IMR-90 (cell line): ENCODE measurements at regions not wholly inside any gene's neighbourhood (a gene's known extent, or its start where the extent isn't known, plus 50 kb on each side); places are given as distances from the start of the nearest gene placed in this dataset.

ENCODE experiments used
- ATAC-seq: fragments of 200-7000 bp; cut with Tn5 transposase; 2 replicates; pipeline ENCODE4 v1.9.1; 2020; ENCODE audit warnings: low read depth, mild to moderate bottlenecking, moderate library complexity
- BruUV-seq: library from RNA; stranded (reverse); fragments of 400-500 nt; replicated peaks from 2 replicates; lab custom pipeline; 2021; lab: Mats Ljungman, UMichigan
- CTCF ChIA-PET: fragments of 300-600 bp; formaldehyde crosslinking; extraction: SDS; loops from one replicate; lab custom pipeline; 2021; ENCODE audit warnings: antibody characterized with exemption; lab: Yijun Ruan, JAX
- POLR2A ChIA-PET: fragments of 300-600 bp; sonication (Branson Sonifier 250); formaldehyde crosslinking; loops from one replicate; lab custom pipeline; 2022; ENCODE audit warnings: antibody characterized with exemption; ENCODE audit not compliant: unreplicated experiment; lab: Charles Lee
- DNase-seq: peaks from one replicate; pipeline ENCODE4 v3.0.0; 2013
- H2AFZ ChIP-seq: replicated peaks from 2 replicates; pipeline ENCODE3; 2013; ENCODE audit warnings: low read length, mild to moderate bottlenecking; ENCODE audit not compliant: poor library complexity
- H2AK5ac ChIP-seq: 2 replicates; pipeline ENCODE4 v1.6.1; 2013; ENCODE audit warnings: low read depth, low read length, inconsistent platforms
- H2AK9ac ChIP-seq: replicated peaks from 2 replicates; pipeline ENCODE3; 2013; ENCODE audit warnings: mild to moderate bottlenecking, low read depth, low read length, moderate library complexity; ENCODE audit not compliant: poor library complexity
- H2BK120ac ChIP-seq: 2 replicates; pipeline ENCODE4 v1.6.1; 2013; ENCODE audit warnings: low read depth, low read length, inconsistent platforms
- H2BK15ac ChIP-seq: 3 replicates; pipeline ENCODE4 v1.6.1; 2013; ENCODE audit warnings: low read depth, low read length, inconsistent platforms
- H2BK20ac ChIP-seq: 2 replicates; pipeline ENCODE4 v1.6.1; 2013; ENCODE audit warnings: low read depth, mild to moderate bottlenecking, inconsistent platforms, low read length, moderate library complexity
- H2BK5ac ChIP-seq: 2 replicates; pipeline ENCODE4 v1.6.1; 2013; ENCODE audit warnings: mild to moderate bottlenecking, low read depth, low read length, inconsistent platforms; ENCODE audit not compliant: poor library complexity, severe bottlenecking
- H3K14ac ChIP-seq: replicated peaks from 2 replicates; pipeline ENCODE4 v1.6.1; 2013; ENCODE audit warnings: low read depth, low read length, inconsistent platforms
- H3K18ac ChIP-seq: 2 replicates; pipeline ENCODE4 v1.6.1; 2013; ENCODE audit warnings: low read depth, low read length, control low read depth
- H3K23ac ChIP-seq: 2 replicates; pipeline ENCODE4 v1.6.1; 2013; ENCODE audit warnings: low read depth, low read length, inconsistent platforms
- H3K27ac ChIP-seq: 2 replicates; pipeline ENCODE4 v1.5.1; 2013; ENCODE audit warnings: mild to moderate bottlenecking, control low read depth, low read length; ENCODE audit not compliant: insufficient read depth
- H3K27me3 ChIP-seq: 2 replicates; pipeline ENCODE4 v1.6.1; 2013; ENCODE audit warnings: low read length; ENCODE audit not compliant: control insufficient read depth, insufficient read depth
- H3K36me3 ChIP-seq: 2 replicates; pipeline ENCODE4 v1.6.1; 2013; ENCODE audit warnings: low read length, mixed read lengths; ENCODE audit not compliant: control insufficient read depth, insufficient read depth
- H3K4ac ChIP-seq: 2 replicates; pipeline ENCODE4 v1.6.1; 2013; ENCODE audit warnings: low read depth, low read length, inconsistent platforms
- H3K4me1 ChIP-seq: 2 replicates; pipeline ENCODE4 v1.6.1; 2013; ENCODE audit warnings: low read length, mixed read lengths; ENCODE audit not compliant: control insufficient read depth, insufficient read depth
- H3K4me2 ChIP-seq: 2 replicates; pipeline ENCODE4 v1.6.1; 2013; ENCODE audit warnings: low read depth, mild to moderate bottlenecking, control low read depth, low read length, moderate library complexity
- H3K4me3 ChIP-seq: 2 replicates; pipeline ENCODE4 v1.5.1; 2013; ENCODE audit warnings: low read depth, mild to moderate bottlenecking, control low read depth, low read length, moderate library complexity; ENCODE audit not compliant: insufficient read depth
- H3K56ac ChIP-seq: 2 replicates; pipeline ENCODE4 v1.6.1; 2013; ENCODE audit warnings: low read length, inconsistent platforms; ENCODE audit not compliant: insufficient read depth; ENCODE audit errors: extremely low read depth
- H3K79me1 ChIP-seq, 2 experiments: 2 replicates each; pipeline ENCODE4 v1.6.1; 2013; ENCODE audit warnings: low read length in 2 of 2, inconsistent platforms in 1 of 2, low read depth in 1 of 2
- H3K9ac ChIP-seq: 2 replicates; pipeline ENCODE4 v1.6.1; 2013; ENCODE audit warnings: low read depth, low read length, control low read depth
- H3K9me1 ChIP-seq: 2 replicates; pipeline ENCODE4 v1.6.1; 2013; ENCODE audit warnings: low read length, inconsistent platforms; ENCODE audit not compliant: insufficient read depth
- H3K9me3 ChIP-seq: 2 replicates; pipeline ENCODE4 v1.6.1; 2013; ENCODE audit warnings: low read length; ENCODE audit not compliant: control insufficient read depth, insufficient read depth
- H4K20me1 ChIP-seq: 2 replicates; pipeline ENCODE4 v1.6.1; 2013; ENCODE audit warnings: low read length, inconsistent platforms; ENCODE audit not compliant: insufficient read depth
- H4K5ac ChIP-seq: 2 replicates; pipeline ENCODE4 v1.6.1; 2013; ENCODE audit warnings: mild to moderate bottlenecking, low read depth, low read length, control low read depth
- H4K8ac ChIP-seq, 2 experiments: 2 replicates each; pipeline ENCODE4 v1.6.1; 2013; ENCODE audit warnings: low read depth in 2 of 2, low read length in 2 of 2, control low read depth in 1 of 2, inconsistent platforms in 1 of 2
- H4K91ac ChIP-seq: 2 replicates; pipeline ENCODE4 v1.6.1; 2013; ENCODE audit warnings: low read depth, low read length, inconsistent platforms; ENCODE audit not compliant: insufficient read depth
- BHLHE40 ChIP-seq: fragments of 150-350 bp; IDR thresholded peaks from 2 replicates; pipeline ENCODE4 v1.6.1; 2016; ENCODE audit warnings: mild to moderate bottlenecking, low read depth, low read length
- CEBPB ChIP-seq: IDR thresholded peaks from 2 replicates; pipeline ENCODE4 v1.6.1; 2012; ENCODE audit warnings: low read depth, low read length, improper control_type of control experiment
- POLR2A ChIP-seq: IDR thresholded peaks from 2 replicates; pipeline ENCODE4 v1.6.1; 2012; ENCODE audit warnings: mild to moderate bottlenecking, low read depth, low read length
- RAD21 ChIP-seq: IDR thresholded peaks from 2 replicates; pipeline ENCODE4 v1.6.1; 2012; ENCODE audit warnings: low read length, improper control_type of control experiment
- WGBS, 2 experiments: methylation state at CpG; one replicate each; pipeline versions ENCODE4 v1.1.5 to v1.1.7; 2013; ENCODE audit warnings: missing lambda C conversion rate in 2 of 2; ENCODE audit not compliant: insufficient read length in 1 of 2; ENCODE audit errors: extremely low coverage in 2 of 2; 5-methylcytosine and 5-hydroxymethylcytosine counted together
- dilution Hi-C: fragments of 300-500 bp; cut with HindIII; formaldehyde crosslinking; loops from one replicate; pipeline ENCODE4 v1.14.3; 2018; ENCODE audit warnings: low sequenced_read_pairs; ENCODE audit not compliant: unreplicated experiment
- in situ Hi-C: fragments of 300-500 bp; cut with MboI; formaldehyde crosslinking; loops from 3 replicates; pipeline ENCODE4 v1.14.3; 2019; ENCODE audit warnings: low sequenced_read_pairs, inconsistent platforms, mixed read lengths
- intact Hi-C: fragments of 100-400 bp; cut with micrococcal nuclease; formaldehyde crosslinking; loops from 2 replicates; pipeline ENCODE4 v1.10.0; 2022

DNA sequence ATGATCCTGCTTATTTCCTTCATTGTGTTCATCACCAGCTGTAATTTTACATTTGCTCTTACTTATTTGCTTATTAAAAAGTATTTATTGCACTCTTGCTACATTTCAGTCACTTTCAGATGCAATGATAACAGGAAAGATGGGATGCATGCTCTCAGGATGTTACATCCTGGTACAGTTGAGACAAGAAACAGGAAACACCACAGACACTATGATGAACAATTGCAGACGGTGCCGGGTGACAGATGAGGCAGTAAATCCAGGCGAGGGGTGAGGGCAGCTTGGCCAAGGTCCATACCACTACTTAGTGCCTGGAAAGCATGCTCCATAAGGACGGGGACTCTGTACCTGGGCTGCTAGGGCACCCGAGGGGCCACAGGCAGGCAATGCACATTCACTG, 156.6 kb upstream of the RAB4A start:
- Histone ChIP-seq H3K79me1 (no peaks in the 10 kb centered on the region), H2AFZ (no peak overlapping the region), H2BK15ac (no peak overlapping the region), H2BK20ac (no peak overlapping the region), H4K20me1 (no peaks in the 10 kb centered on the region), H3K27ac (no peak overlapping the region), H3K9ac (no peak overlapping the region), H3K4ac (no peak overlapping the region), H3K4me3 (no peak overlapping the region), H3K9me1 (no peaks in the 10 kb centered on the region), H2BK120ac (no peak overlapping the region), H3K56ac (no peak overlapping the region), H3K9me3 (peaks cover 4% of the 10 kb centered on the region; the same call in 1 of the 2 replicates), H3K4me1 (peaks cover 18% of the 10 kb centered on the region; the same call in 1 of the 2 replicates), H3K18ac (no peak overlapping the region), H3K36me3 (no peaks in the 10 kb centered on the region), H2AK5ac (no peak overlapping the region), H3K23ac (no peak overlapping the region), H4K91ac (no peak overlapping the region), H2AK9ac (no peak overlapping the region), H3K14ac (no peak overlapping the region), H3K27me3 (peaks cover 23% of the 10 kb centered on the region; the same call in 1 of the 2 replicates), H2BK5ac (no peak overlapping the region), H4K8ac (no peak overlapping the region), H4K5ac (no peak overlapping the region), H3K4me2 (no peak overlapping the region)
- dilution Hi-C loops = no loop called here
- intact Hi-C loops = loop anchor here (10.0 kb wide), 1 partner anchor 330 kb away; no protein-coding TSS in a partner anchor
- no peak for DNase-seq
- in situ Hi-C loops = no loop called here
- ChIA-PET CTCF (no interaction called here), POLR2A (no interaction called here)
- ATAC-seq = no peak
- TF ChIP-seq RAD21 (no peak), POLR2A (no peak), BHLHE40 (no peak), CEBPB (no peak)
- BruUV-seq = no TSS peak
- WGBS, 2 experiments = no CpG with 5 or more reads among the region's 5 CpGs
